WERI-Rb-1 (cell line): ENCODE measurements at regions not wholly inside any gene's neighbourhood (a gene's known extent, or its start where the extent isn't known, plus 50 kb on each side); places are given as distances from the start of the nearest gene placed in this dataset.
A peak's percentile ranks its signal among the peaks of the same experiment; 100 is the strongest.

Experiments used
- DNase-seq: peaks from one replicate; pipeline ENCODE4 v3.0.0-alpha.2; 2020
- H3K27ac ChIP-seq: fragments of 250-450 bp; sonication (Bioruptor Pico); 2 replicates; pipeline ENCODE4 v1.5.1; 2020; ENCODE audit warnings: mild to moderate bottlenecking, moderate library complexity
- H3K27me3 ChIP-seq: fragments of 250-450 bp; sonication (Bioruptor Pico); 2 replicates; pipeline ENCODE4 v1.5.1; 2021; ENCODE audit warnings: mild to moderate bottlenecking, low read depth, moderate library complexity; ENCODE audit not compliant: insufficient read depth, severe bottlenecking
- H3K36me3 ChIP-seq: fragments of 250-450 bp; sonication (Bioruptor Pico); 2 replicates; pipeline ENCODE4 v1.5.1; 2020; ENCODE audit warnings: mild to moderate bottlenecking, moderate library complexity
- H3K4me3 ChIP-seq: 2 replicates; pipeline ENCODE4 v1.5.1; 2011; ENCODE audit warnings: low read depth, mild to moderate bottlenecking, control low read depth, low read length
- H3K9me3 ChIP-seq: fragments of 250-450 bp; sonication (Bioruptor Pico); 2 replicates; pipeline ENCODE4 v1.5.1; 2021; ENCODE audit warnings: mild to moderate bottlenecking, moderate library complexity; ENCODE audit not compliant: severe bottlenecking
- TF ChIP-seq, protein P1 (sequence below): IDR thresholded peaks from 2 replicates; pipeline ENCODE4 v1.5.1; 2011; ENCODE audit warnings: low read depth, mild to moderate bottlenecking, control low read depth, inconsistent platforms, low read length

DNA sequence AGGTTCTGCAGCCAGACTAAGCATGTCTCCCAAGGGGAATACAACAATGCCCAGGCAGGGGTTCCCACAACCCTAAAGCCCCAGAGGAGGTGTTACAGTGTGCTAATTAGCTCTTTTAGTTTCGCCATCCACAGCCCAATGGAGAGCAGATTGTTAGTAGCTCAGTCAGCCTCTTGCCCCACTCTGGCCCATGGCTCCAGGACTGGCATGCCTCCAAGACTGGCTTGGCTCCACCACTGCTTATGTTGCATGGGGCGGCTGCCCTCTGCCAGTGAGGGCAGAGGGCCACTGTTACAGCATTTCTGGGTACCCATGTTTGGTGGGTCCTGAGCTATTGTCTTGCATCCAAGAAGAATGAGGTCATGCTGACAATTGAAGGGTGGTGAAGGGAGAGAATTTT, 231.1 kb upstream of the MDFIC2 start:
- Histone ChIP-seq H3K36me3 (no peaks in the 10 kb centered on the region), H3K9me3 (no peaks in the 10 kb centered on the region), H3K27me3 (peaks cover 3% of the 10 kb centered on the region), H3K27ac (no peak overlapping the region), H3K4me3 (no peak overlapping the region)
- no peak for DNase-seq
- TF ChIP-seq, protein P1, sequence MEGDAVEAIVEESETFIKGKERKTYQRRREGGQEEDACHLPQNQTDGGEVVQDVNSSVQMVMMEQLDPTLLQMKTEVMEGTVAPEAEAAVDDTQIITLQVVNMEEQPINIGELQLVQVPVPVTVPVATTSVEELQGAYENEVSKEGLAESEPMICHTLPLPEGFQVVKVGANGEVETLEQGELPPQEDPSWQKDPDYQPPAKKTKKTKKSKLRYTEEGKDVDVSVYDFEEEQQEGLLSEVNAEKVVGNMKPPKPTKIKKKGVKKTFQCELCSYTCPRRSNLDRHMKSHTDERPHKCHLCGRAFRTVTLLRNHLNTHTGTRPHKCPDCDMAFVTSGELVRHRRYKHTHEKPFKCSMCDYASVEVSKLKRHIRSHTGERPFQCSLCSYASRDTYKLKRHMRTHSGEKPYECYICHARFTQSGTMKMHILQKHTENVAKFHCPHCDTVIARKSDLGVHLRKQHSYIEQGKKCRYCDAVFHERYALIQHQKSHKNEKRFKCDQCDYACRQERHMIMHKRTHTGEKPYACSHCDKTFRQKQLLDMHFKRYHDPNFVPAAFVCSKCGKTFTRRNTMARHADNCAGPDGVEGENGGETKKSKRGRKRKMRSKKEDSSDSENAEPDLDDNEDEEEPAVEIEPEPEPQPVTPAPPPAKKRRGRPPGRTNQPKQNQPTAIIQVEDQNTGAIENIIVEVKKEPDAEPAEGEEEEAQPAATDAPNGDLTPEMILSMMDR = no peak

DNA sequence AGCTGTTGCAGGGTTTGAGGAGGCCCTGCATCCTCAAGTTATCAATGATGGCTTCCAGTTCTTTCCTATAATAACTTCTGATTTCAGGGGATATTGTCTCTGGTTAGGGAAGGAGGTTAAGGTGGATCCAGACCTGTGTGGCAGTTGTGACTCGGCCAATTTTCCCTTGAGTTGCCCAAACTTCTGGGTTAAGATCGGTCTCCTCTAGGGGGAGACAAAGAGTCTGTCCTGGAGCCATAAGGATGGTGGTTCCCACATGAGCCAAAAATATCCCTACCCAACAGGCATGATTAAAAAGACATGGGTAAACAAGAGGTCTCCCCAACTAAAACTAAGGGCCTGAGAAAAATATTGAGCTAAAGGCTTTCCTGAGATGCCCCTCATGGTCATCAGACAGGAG, 227.5 kb upstream of the MDFIC2 start:
- no peaks in the 10 kb centered on the region for H3K27me3 ChIP-seq
- TF ChIP-seq, protein P1 = peak; percentile 29

DNA sequence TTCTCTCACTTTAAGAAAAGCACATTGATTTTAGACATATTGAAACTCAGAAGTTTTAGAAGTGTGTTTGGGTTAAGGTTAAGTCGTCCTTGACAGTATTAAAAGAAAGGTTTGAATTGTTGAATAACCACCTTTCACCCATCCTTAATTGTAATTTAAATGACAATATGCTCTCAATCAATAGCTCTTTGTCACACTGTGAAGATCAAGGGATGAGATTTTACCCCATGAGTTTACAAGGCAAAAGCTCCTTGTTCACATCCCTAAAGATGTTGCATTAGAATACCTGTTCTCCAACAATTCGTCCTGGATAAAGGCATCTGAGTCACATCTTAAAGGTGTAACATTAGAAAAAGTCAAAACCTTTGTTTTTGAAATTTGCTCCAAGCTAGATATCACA, 220.4 kb upstream of the MDFIC2 start:
- TF ChIP-seq, protein P1 = no peak
- H3K4me3 ChIP-seq = no peak overlapping the region
- no peak overlapping the region for H3K27ac ChIP-seq
- H3K36me3 ChIP-seq = no peaks in the 10 kb centered on the region
- H3K9me3 ChIP-seq = no peaks in the 10 kb centered on the region
- DNase-seq = no peak
- no peaks in the 10 kb centered on the region for H3K27me3 ChIP-seq

More for the DNA sequence above, 227.5 kb upstream of the MDFIC2 start:
- no peak overlapping the region for H3K27ac ChIP-seq
- no peak overlapping the region for H3K4me3 ChIP-seq
- no peak for DNase-seq
- H3K9me3 ChIP-seq = no peaks in the 10 kb centered on the region
- no peaks in the 10 kb centered on the region for H3K36me3 ChIP-seq

DNA sequence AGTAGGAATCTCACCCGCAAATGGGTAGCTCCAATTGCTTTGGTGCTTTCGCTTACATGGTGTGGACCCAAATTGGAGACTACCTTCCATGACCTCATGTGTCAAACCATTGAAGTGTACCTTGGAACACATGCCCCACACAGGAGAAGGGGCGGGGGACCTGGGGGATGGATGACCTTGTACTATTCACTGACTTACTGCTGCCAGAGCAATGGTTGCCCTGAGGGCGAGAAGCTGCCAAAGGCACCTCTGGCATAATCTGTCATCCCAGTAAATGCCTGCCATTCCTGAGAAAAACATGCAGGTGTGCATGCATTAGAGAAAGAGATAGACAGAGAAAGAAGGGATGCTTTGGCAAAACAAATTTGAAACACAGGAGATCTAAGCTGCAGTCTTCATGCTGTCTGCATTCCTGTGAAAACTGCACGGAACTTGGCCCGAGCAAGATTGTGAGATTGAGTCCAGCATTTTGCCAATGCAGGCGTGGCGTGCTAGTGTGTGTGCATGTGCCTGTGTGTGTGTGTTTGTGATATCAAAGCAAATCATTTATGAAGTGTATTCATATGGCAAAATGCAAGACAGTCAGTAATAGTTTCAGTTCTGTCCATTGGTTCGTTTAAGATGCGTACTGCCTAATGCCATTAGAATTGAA, 219.5 kb upstream of the MDFIC2 start:
- Histone ChIP-seq H3K27me3 (no peaks in the 10 kb centered on the region), H3K27ac (no peak overlapping the region), H3K36me3 (no peaks in the 10 kb centered on the region), H3K9me3 (no peaks in the 10 kb centered on the region), H3K4me3 (no peak overlapping the region)
- DNase-seq = no peak
- TF ChIP-seq, protein P1 = no peak

DNA sequence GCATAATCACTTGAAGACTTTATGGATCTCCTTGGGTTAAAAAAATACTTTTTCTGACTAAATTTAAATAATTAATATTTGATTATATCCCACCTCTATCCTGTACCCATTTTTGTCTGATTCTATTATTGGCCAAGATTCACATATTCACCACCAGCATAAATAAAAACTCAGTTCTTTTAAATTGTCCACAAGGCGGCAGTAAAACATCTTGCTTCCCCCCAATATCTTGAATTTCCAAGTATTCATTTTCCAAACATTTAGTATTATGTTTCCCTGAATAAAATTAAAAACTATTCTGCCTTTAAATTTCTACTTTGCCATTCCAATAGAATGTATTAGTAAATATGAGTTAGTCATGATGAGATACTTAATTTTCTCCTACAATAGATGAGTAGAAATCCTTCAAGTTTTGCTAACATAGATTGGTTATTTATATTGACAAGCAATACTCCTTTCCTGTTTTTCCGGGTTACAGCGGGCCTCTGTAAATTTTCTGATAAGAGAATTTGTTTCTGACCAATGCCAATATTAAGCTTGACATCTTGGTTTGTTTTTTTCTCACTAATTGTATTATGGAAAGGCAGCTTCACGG, 218.7 kb upstream of the MDFIC2 start:
- no peaks in the 10 kb centered on the region for H3K9me3 ChIP-seq
- no peak overlapping the region for H3K4me3 ChIP-seq
- no peak for DNase-seq
- no peaks in the 10 kb centered on the region for H3K27me3 ChIP-seq
- no peak overlapping the region for H3K27ac ChIP-seq
- no peaks in the 10 kb centered on the region for H3K36me3 ChIP-seq
- TF ChIP-seq, protein P1 = 0 out of 2 replicates have a peak, but pooled peaks have one; percentile 8
